ENCODE measurements at regions not wholly inside any gene's neighbourhood (a gene's known extent, or its start where the extent isn't known, plus 50 kb on each side); places are given as distances from the start of the nearest gene placed in this dataset.
"Not testable (repeated sequence)": the region's sequence is repeated elsewhere in the genome, so short reads cannot be mapped to it uniquely, and the experiment has no call there.

- no peak for DNase-seq (ENCODE audit: low spot score)
Measured at GRCh38 chr10:32141018-32141807, 85.0 kb upstream of the KIF5B start.

- no peak for DNase-seq (ENCODE audit: low spot score)
Measured at GRCh38 chr10:32140403-32140802, 84.2 kb upstream of the KIF5B start.

- DNase-seq (ENCODE audit: low spot score) = peak; percentile 18
Measured at GRCh38 chr10:32139223-32140073, 83.2 kb upstream of the KIF5B start.

DNA sequence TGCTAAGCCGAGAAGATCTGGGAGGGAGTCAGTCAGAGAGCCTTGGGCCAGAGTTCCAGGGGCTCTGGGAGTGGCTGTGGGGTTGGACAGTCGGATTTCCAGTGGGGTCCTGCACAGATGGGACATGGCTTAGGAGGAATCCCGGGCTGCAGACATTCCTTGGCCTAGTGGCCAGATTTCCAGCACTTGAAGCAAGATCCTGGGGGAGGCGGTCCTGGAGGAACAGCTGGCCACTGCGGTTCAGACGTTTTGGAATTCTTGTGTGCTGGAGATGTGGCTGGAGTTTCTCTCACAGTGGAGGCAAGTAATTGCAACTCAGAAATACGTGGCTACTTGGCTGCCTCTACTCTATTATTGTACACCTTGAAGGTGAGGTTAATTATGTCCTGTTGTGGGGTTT is 80.7 kb upstream of the KIF5B start:
- not testable (repeated sequence) for DNase-seq (ENCODE audit: low spot score)

- not testable (repeated sequence) for DNase-seq (ENCODE audit: low spot score)
Measured at GRCh38 chr10:32135796-32136195, 79.6 kb upstream of the KIF5B start.

- no peak for DNase-seq (ENCODE audit: low spot score)
Measured at GRCh38 chr10:32132357-32132946, 76.2 kb upstream of the KIF5B start.

GRCh38 chr10:32131388-32131787 is 75.2 kb upstream of the KIF5B start:
- no peak for DNase-seq (ENCODE audit: low spot score)

DNA sequence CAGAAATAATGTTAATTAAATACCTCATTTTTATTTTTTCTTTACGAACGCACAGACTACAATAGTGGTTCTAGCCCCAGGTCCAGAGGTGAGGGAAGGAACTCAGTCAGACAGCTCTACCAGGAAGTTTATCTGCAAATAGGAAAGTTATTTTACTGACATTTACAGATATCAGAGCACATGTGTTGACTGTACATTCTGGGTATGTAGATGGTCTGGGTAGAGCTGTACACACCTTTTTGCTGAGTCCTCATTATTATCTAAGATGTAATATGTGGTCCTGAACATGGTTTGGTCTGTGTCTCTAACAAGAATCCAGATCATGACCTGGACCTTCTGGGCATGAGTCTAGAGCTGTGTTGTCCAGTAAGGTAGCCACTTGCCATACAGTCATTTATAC is 74.6 kb upstream of the KIF5B start:
- DNase-seq (ENCODE audit: low spot score) = no peak

DNA sequence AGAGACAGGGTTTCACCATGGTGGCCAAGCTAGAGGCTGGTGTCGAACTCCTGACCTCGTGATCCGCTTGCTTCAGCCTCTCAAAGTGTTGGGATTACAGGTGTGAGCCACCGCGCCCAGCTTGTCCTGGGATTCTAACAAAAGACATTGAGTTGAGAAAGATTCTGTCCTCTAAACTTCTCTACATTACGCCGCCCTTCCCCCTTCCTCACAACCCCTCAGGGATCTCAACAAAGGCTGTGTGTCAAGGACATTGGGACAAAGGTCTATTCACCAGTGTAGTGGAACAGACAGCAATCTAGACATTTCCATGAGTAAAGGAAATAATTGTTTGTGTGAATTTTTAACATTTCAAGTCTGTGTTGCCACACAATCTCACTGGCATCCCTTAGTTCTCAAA is 68.8 kb upstream of the KIF5B start:
- DNase-seq (ENCODE audit: low spot score) = peak; percentile 56

DNA sequence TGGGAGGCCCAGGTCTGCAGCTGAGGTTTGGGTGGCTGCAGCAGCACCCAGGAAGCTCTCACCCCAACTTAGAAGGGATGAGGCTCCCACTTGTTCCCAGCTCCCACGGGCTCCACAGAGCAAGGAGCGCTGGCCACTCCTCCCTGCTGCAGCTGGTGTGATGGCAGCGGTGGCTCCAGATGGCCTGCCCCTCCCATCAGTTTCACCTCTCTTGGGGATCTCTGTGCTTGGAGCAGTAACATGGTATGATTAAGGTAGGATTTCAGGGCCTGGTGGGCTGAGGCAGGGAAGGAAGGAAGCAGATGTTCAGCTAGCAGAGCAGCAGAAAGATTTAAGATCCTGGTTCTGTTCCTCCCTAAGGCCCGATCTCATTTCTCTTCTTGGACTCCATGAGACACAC is 66.8 kb upstream of the KIF5B start:
- no peak for DNase-seq (ENCODE audit: low spot score)

GRCh38 chr10:32121648-32122047 is 65.4 kb upstream of the KIF5B start:
- DNase-seq (ENCODE audit: low spot score) = no peak

DNA sequence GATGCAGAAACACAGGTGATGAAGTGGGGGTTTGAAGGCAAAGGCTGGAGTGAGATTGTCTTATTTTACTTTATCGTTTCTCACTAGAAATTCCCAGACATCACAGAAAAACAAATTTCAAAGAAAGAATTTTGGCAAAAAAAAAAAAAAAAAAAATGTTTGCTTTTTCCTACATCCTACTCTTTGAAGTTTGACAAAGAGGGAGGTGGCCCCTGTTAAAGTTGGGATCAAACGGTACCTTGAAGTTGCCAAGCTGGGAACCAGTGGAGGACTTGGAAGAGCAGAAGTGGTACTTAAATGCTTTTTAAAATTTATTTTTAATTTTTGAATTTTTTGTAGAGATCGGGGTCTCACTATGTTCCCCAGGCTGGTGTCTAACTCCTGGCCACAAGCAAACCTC is 63.9 kb upstream of the KIF5B start:
- DNase-seq (ENCODE audit: low spot score) = no peak

DNA sequence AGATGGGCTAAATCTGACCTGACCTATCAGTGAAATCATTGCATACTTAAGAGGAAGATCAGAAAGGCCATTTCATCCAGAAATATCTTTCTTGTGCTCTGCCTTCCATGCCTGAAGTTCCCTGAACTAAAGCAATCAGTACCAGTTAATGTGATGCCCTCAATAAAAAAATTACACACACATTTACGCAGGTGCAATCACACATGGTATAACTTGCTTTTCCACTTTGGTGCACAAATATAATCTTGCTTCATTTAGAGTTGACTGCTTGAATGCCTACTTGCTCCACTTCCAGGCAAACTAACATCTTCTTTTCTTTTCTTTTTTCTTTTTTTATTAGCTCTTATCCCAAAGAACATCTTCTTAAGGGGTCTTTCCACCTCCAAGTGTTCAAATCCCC is 58.3 kb upstream of the KIF5B start:
- DNase-seq (ENCODE audit: low spot score) = no peak

DNA sequence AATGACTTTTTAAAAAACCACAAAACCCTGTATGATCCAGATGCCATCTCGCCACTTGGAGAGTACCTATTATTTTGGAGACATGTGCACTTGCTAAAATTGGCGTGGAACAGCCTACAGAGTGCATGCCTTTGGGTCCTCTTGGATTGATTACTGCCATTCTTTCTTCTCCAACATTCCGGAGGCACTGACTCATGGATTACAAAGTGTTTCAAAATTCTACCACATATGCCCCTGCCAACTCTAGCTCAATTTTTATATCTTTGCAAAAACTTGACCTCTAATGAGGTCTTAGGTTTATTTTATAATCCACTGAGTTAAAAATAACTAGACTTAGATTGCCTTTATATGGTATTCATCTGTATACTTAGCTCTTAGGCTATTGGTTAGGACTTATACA is 55.8 kb upstream of the KIF5B start:
- no peak for DNase-seq (ENCODE audit: low spot score)

GRCh38 chr10:32111585-32111984 is 55.4 kb upstream of the KIF5B start:
- DNase-seq (ENCODE audit: low spot score) = no peak

GRCh38 chr10:32110790-32111189 is 54.6 kb upstream of the KIF5B start:
- no peak for DNase-seq (ENCODE audit: low spot score)

DNA sequence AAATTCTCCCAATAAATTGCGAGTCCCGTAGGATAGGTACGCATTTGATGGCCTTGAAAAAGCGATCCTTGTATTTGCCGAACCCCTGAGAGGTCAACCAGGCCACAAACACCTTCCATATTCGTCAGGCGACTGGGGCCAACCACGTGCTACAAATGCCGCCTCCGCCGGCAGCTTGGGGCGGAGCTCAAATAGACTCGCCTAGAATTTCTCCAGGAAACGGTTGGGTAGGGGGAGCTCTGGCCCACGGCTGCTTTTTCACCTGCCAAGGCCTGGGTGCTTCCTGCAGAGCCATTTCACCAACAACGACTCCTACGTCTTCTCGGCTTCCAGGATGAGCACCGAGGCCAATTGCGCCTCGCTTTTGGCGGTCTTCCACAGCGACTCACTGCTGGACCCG is 53.4 kb upstream of the KIF5B start:
- DNase-seq (ENCODE audit: low spot score) = no peak
